ENCODE measurements at regions not wholly inside any gene's neighbourhood (a gene's known extent, or its start where the extent isn't known, plus 50 kb on each side); places are given as distances from the start of the nearest gene placed in this dataset.

DNA sequence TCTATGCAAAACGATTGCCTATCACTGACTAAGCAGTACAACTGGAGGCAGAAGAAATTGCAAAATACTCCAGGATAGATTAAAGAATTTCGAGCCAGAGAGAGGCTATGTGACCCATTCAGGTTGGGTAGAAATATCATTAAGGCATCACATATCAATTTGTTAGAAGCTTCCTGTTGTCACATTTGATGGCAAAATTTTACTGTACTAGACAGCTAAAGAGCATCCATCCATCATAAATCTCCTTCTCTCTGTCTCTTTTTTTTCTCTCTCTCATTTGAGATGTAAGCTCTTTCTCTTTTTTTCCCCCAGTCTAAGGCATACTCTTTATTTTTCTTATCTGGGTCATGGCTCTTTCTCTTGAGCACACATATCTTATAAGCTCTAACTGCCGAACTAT, 155.7 kb downstream of the EVA1A start:
- TF ChIP-seq CTCF (conservative IDR thresholded peaks at IDR 0.05; ENCODE audit: low read depth, low read length) (no peak), EZH2 (IDR thresholded peaks at IDR 0.05; ENCODE audit: low read length, unreplicated experiment) (no peak)
